GM18870 (cell line): ENCODE measurements at regions not wholly inside any gene's neighbourhood (a gene's known extent, or its start where the extent isn't known, plus 50 kb on each side); places are given as distances from the start of the nearest gene placed in this dataset.
"Not testable (repeated sequence)": the region's sequence is repeated elsewhere in the genome, so short reads cannot be mapped to it uniquely, and the experiment has no call there.

Source experiments
- ATAC-seq: cut with Tn5 transposase; IDR thresholded peaks from one replicate; pipeline ENCODE4 v1.9.1; 2021; ENCODE audit warnings: moderate library complexity; ENCODE audit not compliant: unreplicated experiment

- no peak for ATAC-seq
Observed at GRCh38 chr14:21802441-21802840, 128.8 kb upstream of the OR4E1 start.

GRCh38 chr14:21796916-21797315 is 123.3 kb upstream of the OR4E1 start:
- no peak for ATAC-seq

- no peak for ATAC-seq
Observed at GRCh38 chr14:21795456-21795855, 121.8 kb upstream of the OR4E1 start.

GRCh38 chr14:21791749-21792148 is 118.1 kb upstream of the OR4E1 start:
- no peak for ATAC-seq

- ATAC-seq: not testable (repeated sequence)
Observed at GRCh38 chr14:21788687-21789086, 115.1 kb upstream of the OR4E1 start.

GRCh38 chr14:21787242-21787641 is 113.6 kb upstream of the OR4E1 start:
- ATAC-seq: not testable (repeated sequence)

- ATAC-seq: no peak
Observed at GRCh38 chr14:21781543-21781942, 107.9 kb upstream of the OR4E1 start.

GRCh38 chr14:21780429-21781084 is 106.9 kb upstream of the OR4E1 start:
- no peak for ATAC-seq

GRCh38 chr14:21771671-21772070 is 98.1 kb upstream of the OR4E1 start:
- ATAC-seq: no peak

- ATAC-seq: no peak
Observed at GRCh38 chr14:21768875-21769257, 95.2 kb upstream of the OR4E1 start.

GRCh38 chr14:21768116-21768874 is 94.7 kb upstream of the OR4E1 start:
- no peak for ATAC-seq

GRCh38 chr14:21760360-21760759 is 86.7 kb upstream of the OR4E1 start:
- not testable (repeated sequence) for ATAC-seq

GRCh38 chr14:21749306-21749868 is 75.8 kb upstream of the OR4E1 start:
- no peak for ATAC-seq

- no peak for ATAC-seq
Observed at GRCh38 chr14:21748869-21749303, 75.3 kb upstream of the OR4E1 start.

- no peak for ATAC-seq
Observed at GRCh38 chr14:21735639-21736307, 62.2 kb upstream of the OR4E1 start.

- no peak for ATAC-seq
Observed at GRCh38 chr14:21735200-21735599, 61.6 kb upstream of the OR4E1 start.

GRCh38 chr14:21734457-21735074 is 60.9 kb upstream of the OR4E1 start:
- ATAC-seq: no peak

- ATAC-seq: no peak
Observed at GRCh38 chr14:21729703-21730233, 56.1 kb upstream of the OR4E1 start.

GRCh38 chr14:21725250-21725649 is 51.6 kb upstream of the OR4E1 start:
- ATAC-seq: no peak

- ATAC-seq: no peak
Observed at GRCh38 chr14:21724090-21724973, 50.7 kb upstream of the OR4E1 start.
